ENCODE measurements at regions not wholly inside any gene's neighbourhood (a gene's known extent, or its start where the extent isn't known, plus 50 kb on each side); places are given as distances from the start of the nearest gene placed in this dataset.
A peak's percentile ranks its signal among the peaks of the same experiment; 100 is the strongest.

DNA sequence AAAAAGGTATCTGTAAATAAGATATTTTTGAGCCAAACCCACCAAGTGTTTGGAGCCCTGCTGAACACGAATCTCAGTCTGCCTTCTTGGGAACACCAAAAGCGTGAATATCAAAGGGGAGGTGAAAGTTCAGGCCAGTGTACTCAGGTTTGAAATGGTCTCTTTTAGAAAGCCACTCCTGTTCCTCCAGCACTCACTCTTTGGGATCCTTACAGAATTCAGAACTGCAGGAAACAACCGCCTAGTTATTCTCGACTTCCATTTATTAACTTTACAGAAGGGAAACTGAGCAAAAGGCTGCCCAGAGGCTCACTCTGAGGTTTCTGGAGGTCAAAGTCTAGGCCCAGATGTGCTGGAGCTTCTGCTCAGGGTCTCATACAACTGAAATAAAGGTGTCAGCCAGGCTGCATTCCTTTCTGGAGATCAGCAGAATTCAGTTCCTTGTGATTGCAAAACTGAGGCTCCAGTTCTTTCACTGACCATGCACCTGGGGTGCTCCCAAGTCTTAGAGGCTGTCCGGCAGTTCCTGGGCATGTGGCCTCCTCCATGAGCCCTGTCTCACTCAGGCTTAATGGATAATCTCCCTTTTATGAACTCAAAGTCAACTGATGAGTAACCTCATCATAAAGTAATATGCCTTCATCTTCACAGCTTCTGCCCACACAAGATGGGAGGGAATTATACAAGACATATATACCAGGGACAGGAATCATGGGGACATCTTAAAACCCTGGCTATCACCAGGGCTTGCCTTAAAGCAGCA lies 65.5 kb upstream of the TNFAIP3 start:
- H3K4me1 ChIP-seq: peaks cover 22% of the 10 kb centered on the region
- no peaks in the 10 kb centered on the region for H3K36me3 ChIP-seq (ENCODE audit: low read depth, missing control alignments)
- H3K9me3 ChIP-seq: no peaks in the 10 kb centered on the region
- H3K27ac ChIP-seq: no peak overlapping the region
- no peak overlapping the region for H3K4me3 ChIP-seq
- TF ChIP-seq CTCF (IDR thresholded peaks at IDR 0.05) (no peak), POLR2A (IDR thresholded peaks at IDR 0.05) (no peak)
- intact Hi-C loops (cut with DNase I; ENCODE audit: low total_unique reads): loop anchor here (10.0 kb wide), 1 partner anchor 63 kb away; the partner anchor contains the start of gene TNFAIP3
- 86 to 88% methylated on average over 5 of the region's 5 CpGs for WGBS, 2 donors
- no peaks in the 10 kb centered on the region for H3K27me3 ChIP-seq
- DNase-seq: no peak

DNA sequence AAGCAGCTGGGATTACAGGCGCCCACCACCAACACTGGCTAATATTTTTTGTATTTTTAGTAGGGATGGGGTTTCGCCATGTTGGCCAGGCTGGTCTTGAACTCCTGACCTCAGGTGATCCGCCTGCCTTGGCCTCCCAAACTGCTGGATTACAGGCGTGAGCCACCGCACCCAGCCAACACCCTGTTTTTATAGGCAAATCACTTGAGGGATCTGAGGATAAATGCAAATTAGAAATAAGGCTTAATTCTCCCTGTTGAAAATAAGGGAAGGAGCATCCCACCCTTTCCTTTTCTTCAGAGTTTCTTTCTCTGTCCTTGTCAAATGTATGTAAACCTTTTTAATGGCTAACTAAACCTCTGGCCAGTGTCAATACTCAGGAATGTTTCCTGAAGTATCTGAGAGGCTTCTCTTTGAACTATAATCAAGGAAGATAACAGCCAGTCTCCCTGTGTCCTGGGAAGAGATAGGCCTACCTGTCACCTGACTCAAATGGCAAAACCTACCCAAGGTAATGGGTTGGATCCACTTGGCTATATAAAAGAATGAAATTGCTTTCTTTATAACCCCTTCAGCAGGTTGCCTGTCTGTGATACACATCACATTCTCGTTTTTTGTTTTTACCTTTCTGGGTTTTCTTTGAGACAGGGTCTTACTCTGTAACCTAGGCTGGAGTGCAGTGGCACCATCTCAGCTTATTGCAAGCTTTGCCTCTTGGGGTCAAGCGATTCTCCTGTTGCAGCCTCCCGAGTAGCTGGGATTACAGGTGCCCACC lies 64.5 kb upstream of the TNFAIP3 start:
- no peak for DNase-seq
- no peaks in the 10 kb centered on the region for H3K36me3 ChIP-seq (ENCODE audit: low read depth, missing control alignments)
- 94 to 96% methylated on average over 8 of the region's 8 CpGs for WGBS, 2 donors
- TF ChIP-seq POLR2A (IDR thresholded peaks at IDR 0.05) (no peak), CTCF (IDR thresholded peaks at IDR 0.05) (no peak)
- H3K4me3 ChIP-seq: no peak overlapping the region
- peaks cover 22% of the 10 kb centered on the region for H3K4me1 ChIP-seq
- no peaks in the 10 kb centered on the region for H3K9me3 ChIP-seq
- no peaks in the 10 kb centered on the region for H3K27me3 ChIP-seq
- intact Hi-C loops (cut with DNase I; ENCODE audit: low total_unique reads): loop anchor here (10.0 kb wide), 1 partner anchor 62 kb away; the partner anchor contains the start of gene TNFAIP3
- no peak overlapping the region for H3K27ac ChIP-seq

DNA sequence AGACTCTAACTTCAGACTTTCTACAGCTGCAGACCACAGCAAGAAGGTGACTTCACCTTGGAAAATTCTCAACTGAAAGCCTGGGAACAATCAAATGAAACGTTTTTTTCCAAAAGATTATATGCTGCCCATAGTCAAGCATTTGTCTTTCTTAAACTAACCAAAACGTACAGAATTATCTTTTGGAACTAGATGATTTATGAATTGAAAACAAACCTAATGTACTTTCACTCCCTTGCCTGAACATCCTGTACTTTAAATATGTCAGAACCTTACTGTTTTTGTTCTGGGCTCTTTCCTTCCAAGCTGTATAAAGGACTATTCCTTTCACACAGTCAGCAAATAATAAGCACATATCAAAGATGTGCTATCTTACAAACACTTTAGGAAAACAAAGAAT lies 62.4 kb upstream of the TNFAIP3 start:
- TF ChIP-seq POLR2A (IDR thresholded peaks at IDR 0.05) (no peak), CTCF (IDR thresholded peaks at IDR 0.05) (no peak)
- intact Hi-C loops (cut with DNase I; ENCODE audit: low total_unique reads): loop anchor here (10.0 kb wide), 1 partner anchor 60 kb away; the partner anchor contains the start of gene TNFAIP3
- H3K27ac ChIP-seq: peak overlapping the region; percentile 64 to 75
- WGBS, 2 donors: 18 to 35% methylated on average over 2 of the region's 2 CpGs
- DNase-seq: no peak
- no peaks in the 10 kb centered on the region for H3K9me3 ChIP-seq
- H3K27me3 ChIP-seq: no peaks in the 10 kb centered on the region
- H3K4me1 ChIP-seq: peaks cover 22% of the 10 kb centered on the region
- no peaks in the 10 kb centered on the region for H3K36me3 ChIP-seq (ENCODE audit: low read depth, missing control alignments)
- H3K4me3 ChIP-seq: no peak overlapping the region

GRCh38 chr6:137805622-137806021 lies 61.4 kb upstream of the TNFAIP3 start:
- WGBS, 2 donors: 13 to 31% methylated on average over 7 of the region's 7 CpGs
- Histone ChIP-seq H3K4me3 (no peak overlapping the region), H3K4me1 (peaks cover 22% of the 10 kb centered on the region), H3K27me3 (no peaks in the 10 kb centered on the region), H3K36me3 (ENCODE audit: low read depth, missing control alignments) (no peaks in the 10 kb centered on the region), H3K9me3 (no peaks in the 10 kb centered on the region), H3K27ac (peak overlapping the region; percentile 64 to 75)
- DNase-seq: peak; percentile 62
- intact Hi-C loops (cut with DNase I; ENCODE audit: low total_unique reads): loop anchor here (10.0 kb wide), 1 partner anchor 59 kb away; the partner anchor contains the start of gene TNFAIP3
- no peak for TF ChIP-seq POLR2A (IDR thresholded peaks at IDR 0.05)
- no peak for TF ChIP-seq CTCF (IDR thresholded peaks at IDR 0.05)
